Stomach (tissue), 4 donors: ENCODE measurements at regions not wholly inside any gene's neighbourhood (a gene's known extent, or its start where the extent isn't known, plus 50 kb on each side); places are given as distances from the start of the nearest gene placed in this dataset.

Experiments used
- POLR2A ChIP-seq, 4 donors: fragments of 450-650 bp; IDR thresholded peaks; one replicate each; pipeline ENCODE4 v1.6.1; 2016; ENCODE audit warnings: antibody characterized with exemption in 4 of 4, control low read depth in 2 of 4, mild to moderate bottlenecking in 1 of 4, moderate library complexity in 1 of 4
- POLR2AphosphoS5 ChIP-seq, 3 donors: sonication (generic); formaldehyde crosslinking; IDR thresholded peaks; one replicate each; pipeline ENCODE4 v1.6.1; 2016; ENCODE audit warnings: antibody characterized with exemption in 3 of 3
- TF ChIP-seq, protein P1 (sequence below), 7 experiments: fragments of 450-650 bp in 4 of 7; fragments of 200-600 bp in 3 of 7; sonication (generic) in 3 of 7; IDR thresholded peaks; one replicate each; pipeline ENCODE4 v1.5.1; 2016 to 2019; ENCODE audit warnings: antibody characterized with exemption in 7 of 7, control low read depth in 2 of 7, mild to moderate bottlenecking in 1 of 7

DNA sequence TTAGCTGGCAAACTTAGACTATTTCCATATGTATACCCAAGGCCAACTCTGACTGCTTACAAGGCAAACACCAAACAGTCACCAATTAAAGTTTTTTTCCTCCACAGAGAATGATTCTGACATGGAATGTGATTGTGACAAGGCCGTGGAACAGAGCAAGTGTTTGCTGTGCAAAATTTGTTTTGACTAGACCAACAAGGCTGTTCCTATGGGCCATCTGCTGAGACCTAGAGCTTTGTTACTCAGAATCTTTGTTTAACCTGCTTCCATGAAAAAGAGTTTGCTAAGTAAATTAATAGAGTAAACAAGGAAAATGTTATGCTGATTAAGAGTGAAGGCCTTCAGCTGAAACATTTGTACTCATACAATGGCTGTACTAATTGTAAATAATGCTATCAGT lies 51.6 kb upstream of the IMPG1 start:
- TF ChIP-seq, protein P1, sequence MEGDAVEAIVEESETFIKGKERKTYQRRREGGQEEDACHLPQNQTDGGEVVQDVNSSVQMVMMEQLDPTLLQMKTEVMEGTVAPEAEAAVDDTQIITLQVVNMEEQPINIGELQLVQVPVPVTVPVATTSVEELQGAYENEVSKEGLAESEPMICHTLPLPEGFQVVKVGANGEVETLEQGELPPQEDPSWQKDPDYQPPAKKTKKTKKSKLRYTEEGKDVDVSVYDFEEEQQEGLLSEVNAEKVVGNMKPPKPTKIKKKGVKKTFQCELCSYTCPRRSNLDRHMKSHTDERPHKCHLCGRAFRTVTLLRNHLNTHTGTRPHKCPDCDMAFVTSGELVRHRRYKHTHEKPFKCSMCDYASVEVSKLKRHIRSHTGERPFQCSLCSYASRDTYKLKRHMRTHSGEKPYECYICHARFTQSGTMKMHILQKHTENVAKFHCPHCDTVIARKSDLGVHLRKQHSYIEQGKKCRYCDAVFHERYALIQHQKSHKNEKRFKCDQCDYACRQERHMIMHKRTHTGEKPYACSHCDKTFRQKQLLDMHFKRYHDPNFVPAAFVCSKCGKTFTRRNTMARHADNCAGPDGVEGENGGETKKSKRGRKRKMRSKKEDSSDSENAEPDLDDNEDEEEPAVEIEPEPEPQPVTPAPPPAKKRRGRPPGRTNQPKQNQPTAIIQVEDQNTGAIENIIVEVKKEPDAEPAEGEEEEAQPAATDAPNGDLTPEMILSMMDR (IDR thresholded peaks at IDR 0.05), result no peak
- TF ChIP-seq POLR2A (IDR thresholded peaks at IDR 0.05) (no peak), POLR2AphosphoS5 (IDR thresholded peaks at IDR 0.05) (peak in 2 of 3 donors; percentile 50 to 69)
